Smooth muscle cell of the brain vasculature (primary cell): ENCODE measurements at regions not wholly inside any gene's neighbourhood (a gene's known extent, or its start where the extent isn't known, plus 50 kb on each side); places are given as distances from the start of the nearest gene placed in this dataset.

Experiments used
- DNase-seq: peaks from one replicate; pipeline ENCODE4 v3.0.0-alpha.2; 2012; ENCODE audit warnings: low read depth, low spot score

DNA sequence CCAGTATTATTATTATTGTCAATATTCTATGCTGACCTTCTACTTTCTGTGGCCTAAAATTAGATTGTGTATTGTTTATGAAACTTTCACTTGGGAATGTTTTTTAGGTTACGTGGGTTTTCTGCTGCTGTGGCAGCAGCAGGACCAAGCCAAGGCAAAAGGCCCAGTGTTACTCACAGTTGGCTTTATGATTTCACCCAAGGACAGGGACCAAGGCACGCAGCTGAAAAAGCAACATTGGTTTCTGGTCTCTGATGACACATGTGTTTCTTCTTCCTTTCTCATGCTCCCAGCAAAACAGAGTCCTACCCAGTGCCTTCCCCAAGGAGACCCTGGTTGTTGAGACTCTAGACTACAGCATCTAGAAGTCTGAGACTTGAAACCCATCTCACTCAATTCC is 413.7 kb downstream of the SETD4 start:
- no peak for DNase-seq

GRCh38 chr21:35645991-35646390 is 414.3 kb downstream of the SETD4 start:
- no peak for DNase-seq

GRCh38 chr21:35644523-35644922 is 415.8 kb downstream of the SETD4 start:
- DNase-seq, result no peak

DNA sequence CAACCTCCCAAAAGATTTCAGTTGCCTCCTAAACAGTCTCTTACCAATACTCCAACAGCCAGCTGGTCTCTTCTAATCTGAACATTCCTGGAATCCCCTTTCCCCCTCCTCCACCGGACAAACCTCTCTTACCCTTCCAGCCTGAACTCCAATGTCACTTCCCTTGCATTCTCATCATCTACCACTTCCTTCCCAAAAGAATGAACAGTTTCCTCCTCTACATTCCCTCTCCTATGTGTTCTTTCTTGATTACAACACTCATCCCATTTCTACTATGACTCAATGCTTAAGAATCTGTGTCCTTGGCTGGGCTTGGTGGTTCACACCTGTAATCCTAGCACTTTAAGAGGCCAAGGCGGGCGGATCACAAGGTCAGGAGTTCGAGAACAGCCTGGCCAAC is 417.1 kb downstream of the SETD4 start:
- DNase-seq, result no peak

DNA sequence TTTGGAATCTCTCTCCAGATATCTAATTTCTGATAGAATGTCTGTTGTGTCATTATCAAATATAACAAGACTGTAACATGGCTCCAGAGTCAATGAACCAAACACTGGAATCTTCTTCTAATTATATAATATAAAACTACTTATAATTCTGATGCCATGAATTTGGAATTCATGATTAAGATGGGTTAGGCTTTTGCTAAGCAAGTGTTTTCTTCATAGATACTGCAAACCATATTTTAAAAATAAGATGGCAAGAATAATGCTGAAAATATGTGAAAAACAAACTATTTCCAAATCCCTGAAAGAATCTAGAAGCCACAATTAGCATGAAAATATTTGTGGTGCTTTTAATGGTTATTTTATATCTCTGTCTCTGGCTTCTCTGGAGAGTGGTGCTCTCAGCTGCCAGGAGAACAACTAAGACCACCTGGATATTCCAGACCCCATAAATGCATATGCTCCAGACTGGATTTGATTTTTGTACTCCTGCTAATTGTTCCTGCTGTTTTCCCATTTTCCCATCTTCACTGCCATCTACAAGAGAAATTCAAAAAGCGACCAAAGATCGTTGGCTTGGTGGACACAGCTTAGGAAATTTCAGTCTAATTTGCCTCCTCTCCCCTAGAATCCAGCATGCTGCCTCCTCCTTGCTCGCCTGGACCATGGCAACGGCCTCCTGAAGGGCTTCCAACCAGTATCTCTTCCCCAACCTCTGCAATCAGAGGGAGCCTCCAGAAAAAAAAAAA is 418.9 kb downstream of the SETD4 start:
- DNase-seq, result no peak

DNA sequence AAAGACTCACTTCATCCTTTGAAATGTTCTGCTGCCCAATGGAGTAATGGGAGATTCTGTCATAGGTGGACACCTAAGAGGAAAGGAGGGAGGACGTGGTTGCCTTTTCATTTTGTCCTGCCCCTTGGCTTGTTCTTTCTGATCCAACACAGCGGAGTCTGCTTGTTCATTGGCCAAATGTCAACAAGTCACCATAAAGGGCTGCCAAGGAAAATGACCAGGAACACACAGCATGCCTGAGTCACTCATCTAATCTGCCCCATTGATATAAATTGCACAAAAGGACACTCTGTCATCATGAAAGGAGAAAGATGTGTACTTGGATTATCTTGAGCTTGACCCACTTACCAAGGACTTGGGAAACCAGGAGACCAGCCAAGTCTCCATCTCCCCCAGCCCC is 422.9 kb downstream of the SETD4 start:
- no peak for DNase-seq

- DNase-seq, result no peak
These were observed 424.3 kb downstream of the SETD4 start for GRCh38 chr21:35635994-35636393.

DNA sequence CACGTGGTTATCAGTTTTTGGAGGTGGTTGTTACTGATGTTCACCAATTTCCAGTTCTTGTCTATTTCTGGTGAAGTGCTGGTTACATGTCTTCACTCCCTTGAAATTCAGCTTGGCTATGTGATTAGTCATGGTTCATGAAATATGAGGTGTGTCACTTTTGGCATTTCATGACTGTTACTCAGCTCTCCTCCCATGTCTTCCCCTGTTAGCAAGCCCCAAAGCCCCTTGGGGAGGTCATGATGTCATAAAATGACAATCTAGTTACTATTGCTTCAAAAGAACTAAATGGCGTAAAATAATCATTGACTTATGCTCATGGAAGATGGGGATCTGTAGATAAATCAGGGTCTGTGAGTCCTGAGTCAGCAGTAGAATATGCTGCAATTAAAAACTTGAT is 425.1 kb downstream of the SETD4 start:
- DNase-seq, result no peak

DNA sequence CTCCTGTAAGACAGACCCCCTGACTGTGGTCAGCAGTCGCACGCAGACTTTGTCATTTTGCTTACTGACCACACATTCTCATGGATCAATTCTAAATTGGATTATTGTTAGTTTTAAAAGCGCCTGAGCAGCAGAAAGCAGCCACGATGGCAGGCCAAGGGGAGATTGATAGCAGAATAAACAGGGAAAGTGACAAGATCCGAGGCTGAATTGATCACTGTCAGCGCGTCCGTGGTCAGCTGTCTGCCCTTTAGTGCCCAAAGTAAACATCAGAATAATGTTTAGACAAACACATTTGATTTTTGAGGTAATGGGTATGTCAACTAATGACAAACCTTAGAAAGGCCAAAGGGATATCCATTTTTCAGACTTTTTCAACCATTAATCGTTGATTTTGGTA is 426.8 kb downstream of the SETD4 start:
- DNase-seq, result no peak

GRCh38 chr21:35632711-35633110 is 427.6 kb downstream of the SETD4 start:
- no peak for DNase-seq

GRCh38 chr21:35628316-35628715 is 432.0 kb downstream of the SETD4 start:
- no peak for DNase-seq

GRCh38 chr21:35627462-35627861 is 432.9 kb downstream of the SETD4 start:
- DNase-seq, result no peak

GRCh38 chr21:35625576-35625975 is 434.8 kb downstream of the SETD4 start:
- DNase-seq, result no peak

DNA sequence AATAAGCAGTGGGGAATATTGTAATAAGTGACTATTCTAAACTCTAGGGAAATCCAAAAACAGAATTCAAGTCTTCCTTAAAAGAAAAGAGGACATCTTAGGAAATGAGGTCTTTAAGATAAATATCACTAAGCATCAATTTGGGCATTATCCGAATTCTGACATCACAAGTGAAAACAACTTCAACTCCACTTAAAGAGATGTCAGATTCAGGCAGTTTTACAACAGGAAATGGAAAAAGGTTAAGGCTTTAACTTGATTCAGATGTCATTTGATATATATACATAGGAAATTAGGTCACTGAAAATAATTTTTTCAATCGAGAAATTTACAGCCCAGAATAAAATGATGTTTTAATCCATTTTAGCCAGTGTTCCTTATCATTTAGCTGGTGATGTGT is 435.4 kb downstream of the SETD4 start:
- no peak for DNase-seq

GRCh38 chr21:35622612-35623011 is 437.7 kb downstream of the SETD4 start:
- DNase-seq, result no peak

GRCh38 chr21:35619184-35619583 is 441.1 kb downstream of the SETD4 start:
- no peak for DNase-seq

DNA sequence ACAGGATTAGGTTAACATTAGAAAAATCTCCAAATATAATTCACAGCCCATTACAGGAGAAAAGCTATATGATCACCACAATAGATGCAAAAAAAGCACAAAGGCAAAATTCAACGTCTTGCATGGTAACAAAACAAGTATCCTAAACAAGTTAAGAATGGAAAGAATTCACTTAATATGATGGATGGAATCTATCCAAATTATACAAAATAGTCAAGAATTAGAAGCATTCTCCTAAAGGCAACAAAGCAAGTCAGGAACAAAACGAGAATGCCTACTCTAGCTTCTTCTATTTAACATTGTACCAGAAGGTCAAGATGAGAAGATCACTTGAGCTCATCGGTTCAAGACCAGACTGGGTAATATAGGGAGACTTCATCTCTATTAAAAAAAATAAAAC is 442.8 kb downstream of the SETD4 start:
- no peak for DNase-seq

GRCh38 chr21:35616090-35616489 is 444.2 kb downstream of the SETD4 start:
- peak; percentile 40 for DNase-seq

DNA sequence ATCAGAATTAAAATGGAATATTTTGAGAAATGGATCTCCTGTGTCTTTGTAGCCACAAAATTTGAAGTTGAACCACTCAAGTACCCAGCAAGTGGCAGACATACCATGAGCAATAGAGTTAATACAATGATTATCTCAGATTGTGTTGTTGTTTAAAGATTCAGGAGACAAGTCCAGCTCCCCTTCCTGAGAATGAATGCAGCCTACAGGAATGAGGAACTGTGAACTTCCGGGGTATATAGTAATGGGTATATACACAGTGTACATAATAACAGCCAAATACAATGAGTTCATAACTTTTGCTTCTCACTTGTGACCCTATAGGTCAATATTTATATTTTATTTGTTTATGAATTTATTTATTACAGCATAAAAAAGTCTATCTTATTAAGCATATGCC is 445.0 kb downstream of the SETD4 start:
- no peak for DNase-seq

- DNase-seq, result no peak
These were observed 445.9 kb downstream of the SETD4 start for GRCh38 chr21:35614396-35614921.

DNA sequence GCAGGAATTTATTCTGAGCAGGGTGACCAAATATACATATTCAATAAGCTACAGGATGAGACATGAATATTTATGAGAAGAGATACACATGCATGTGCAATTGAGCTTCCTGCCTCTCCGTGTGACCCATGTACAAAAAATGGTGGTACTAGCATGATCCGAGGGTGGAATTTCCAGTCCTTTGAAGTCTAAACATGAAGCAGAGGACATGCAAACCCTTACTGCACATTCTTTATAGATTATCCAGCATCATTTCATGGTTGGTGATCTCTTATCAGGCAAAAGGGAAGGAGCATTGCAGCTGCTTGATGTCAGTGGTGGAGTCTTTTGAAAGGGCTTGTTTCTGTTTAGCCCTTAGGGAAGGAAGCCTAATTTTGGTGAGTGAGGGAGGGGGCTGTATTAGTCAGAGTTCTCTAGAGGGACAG is 448.6 kb downstream of the SETD4 start:
- no peak for DNase-seq

- no peak for DNase-seq
These were observed 451.1 kb downstream of the SETD4 start for GRCh38 chr21:35609263-35609662.

DNA sequence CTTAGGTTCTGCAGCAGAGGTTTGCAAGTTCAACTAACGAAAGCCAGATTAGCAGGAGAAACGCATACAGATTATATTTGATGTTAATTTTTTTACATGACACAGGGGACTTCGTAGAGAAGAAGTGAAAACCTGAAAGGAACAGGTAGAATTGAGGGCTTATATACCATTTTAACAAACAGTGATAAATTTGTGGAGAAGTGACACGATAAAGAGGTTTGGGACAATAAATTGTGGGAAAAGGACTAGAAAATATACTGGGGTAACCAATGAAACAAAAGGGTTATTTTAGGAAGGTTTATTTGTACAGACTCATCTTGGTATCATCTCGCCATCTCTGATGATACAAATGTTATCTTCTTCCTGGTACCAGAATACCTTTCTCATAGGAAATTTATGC is 452.9 kb downstream of the SETD4 start:
- no peak for DNase-seq

- DNase-seq, result no peak
These were observed 453.7 kb downstream of the SETD4 start for GRCh38 chr21:35606578-35606977.
